Neural crest cell (in vitro differentiated cells): ENCODE measurements at regions not wholly inside any gene's neighbourhood (a gene's known extent, or its start where the extent isn't known, plus 50 kb on each side); places are given as distances from the start of the nearest gene placed in this dataset.

Experiments used
- DNase-seq: peaks from one replicate; pipeline ENCODE4 v3.0.0; 2021; ENCODE audit warnings: low read depth, mixed read lengths, low spot score
- H3K27ac Mint-ChIP-seq: one replicate; pipeline ENCODE4 v1.8.0; 2021; ENCODE audit warnings: mild to moderate bottlenecking, mixed read lengths; ENCODE audit not compliant: unreplicated experiment
- H3K27me3 Mint-ChIP-seq: 2 replicates; pipeline ENCODE4 v1.8.0; 2021; ENCODE audit warnings: low read depth, mild to moderate bottlenecking, mixed read lengths
- H3K36me3 Mint-ChIP-seq: 2 replicates; pipeline ENCODE4 v1.8.0; 2021; ENCODE audit warnings: low read depth, mild to moderate bottlenecking, mixed read lengths
- H3K4me1 Mint-ChIP-seq: 2 replicates; pipeline ENCODE4 v1.8.0; 2021; ENCODE audit warnings: mixed read lengths
- H3K4me3 Mint-ChIP-seq: one replicate; pipeline ENCODE4 v1.8.0; 2021; ENCODE audit warnings: mild to moderate bottlenecking, mixed read lengths
- H3K9me3 Mint-ChIP-seq: 2 replicates; pipeline ENCODE4 v1.8.0; 2021; ENCODE audit warnings: mixed read lengths
- TF ChIP-seq, protein P1 (sequence below): fragments of 200-600 bp; sonication (generic); conservative IDR thresholded peaks from 2 replicates; pipeline ENCODE4 v1.5.0; 2021; ENCODE audit warnings: antibody characterized with exemption, mild to moderate bottlenecking

DNA sequence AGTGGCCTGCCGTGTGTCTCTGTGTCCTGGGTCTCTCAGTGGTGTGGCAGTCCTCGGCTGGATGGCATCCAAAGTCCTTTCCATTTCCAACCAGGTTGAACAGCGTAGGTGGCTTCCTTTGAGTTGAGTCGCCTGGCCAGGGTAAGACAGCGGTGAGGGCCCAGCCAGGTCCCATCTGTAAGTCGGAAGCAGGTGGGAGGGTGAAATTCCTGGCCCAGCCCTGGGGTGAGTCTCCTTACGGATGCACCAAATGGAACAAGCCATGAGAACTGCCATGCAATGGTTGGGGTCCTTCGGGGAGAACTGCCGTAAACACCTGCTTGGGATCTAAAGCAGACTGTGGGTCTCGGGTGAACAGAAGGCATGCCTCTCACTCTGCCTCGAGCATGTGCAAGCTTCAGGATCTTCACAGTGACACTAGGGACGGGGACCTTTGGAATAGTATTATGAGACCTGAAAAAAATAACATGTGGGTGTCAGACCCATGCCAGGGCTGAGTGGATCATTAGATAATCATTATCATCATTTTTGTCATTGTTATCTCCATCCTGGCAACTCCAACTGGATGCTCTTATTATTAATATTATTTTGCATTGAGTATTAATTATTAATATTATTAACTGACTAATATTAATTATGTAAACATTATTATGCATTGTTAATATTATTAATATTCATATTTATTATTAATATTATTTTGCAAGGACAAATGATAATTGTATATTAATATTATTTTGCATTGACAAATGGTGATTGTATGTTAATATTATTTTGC is 57.7 kb upstream of the LINC01488 start:
- Mint-ChIP-seq H3K27me3 (no peaks in the 10 kb centered on the region), H3K4me3 (no peak overlapping the region)

DNA sequence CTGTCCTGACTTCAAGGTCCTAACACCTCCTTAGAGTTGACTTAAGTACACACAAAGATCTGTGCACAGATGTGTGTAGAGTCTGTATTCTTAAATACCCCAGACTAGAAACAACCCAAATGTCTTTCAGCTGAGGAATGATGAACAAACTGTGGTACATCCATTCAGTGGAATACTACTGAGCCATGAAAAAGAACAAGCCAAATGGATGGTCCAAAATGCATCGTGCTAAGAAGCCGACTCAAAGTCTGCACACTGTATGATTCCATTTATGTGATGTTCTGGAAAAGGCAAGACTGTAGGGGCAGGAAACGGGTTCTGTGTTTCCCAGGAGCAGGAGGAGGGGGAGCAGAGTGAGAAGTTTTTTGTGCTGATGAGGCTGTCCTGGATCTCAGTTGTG is 56.7 kb upstream of the LINC01488 start:
- TF ChIP-seq, protein P1, sequence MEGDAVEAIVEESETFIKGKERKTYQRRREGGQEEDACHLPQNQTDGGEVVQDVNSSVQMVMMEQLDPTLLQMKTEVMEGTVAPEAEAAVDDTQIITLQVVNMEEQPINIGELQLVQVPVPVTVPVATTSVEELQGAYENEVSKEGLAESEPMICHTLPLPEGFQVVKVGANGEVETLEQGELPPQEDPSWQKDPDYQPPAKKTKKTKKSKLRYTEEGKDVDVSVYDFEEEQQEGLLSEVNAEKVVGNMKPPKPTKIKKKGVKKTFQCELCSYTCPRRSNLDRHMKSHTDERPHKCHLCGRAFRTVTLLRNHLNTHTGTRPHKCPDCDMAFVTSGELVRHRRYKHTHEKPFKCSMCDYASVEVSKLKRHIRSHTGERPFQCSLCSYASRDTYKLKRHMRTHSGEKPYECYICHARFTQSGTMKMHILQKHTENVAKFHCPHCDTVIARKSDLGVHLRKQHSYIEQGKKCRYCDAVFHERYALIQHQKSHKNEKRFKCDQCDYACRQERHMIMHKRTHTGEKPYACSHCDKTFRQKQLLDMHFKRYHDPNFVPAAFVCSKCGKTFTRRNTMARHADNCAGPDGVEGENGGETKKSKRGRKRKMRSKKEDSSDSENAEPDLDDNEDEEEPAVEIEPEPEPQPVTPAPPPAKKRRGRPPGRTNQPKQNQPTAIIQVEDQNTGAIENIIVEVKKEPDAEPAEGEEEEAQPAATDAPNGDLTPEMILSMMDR, result no peak
- H3K36me3 Mint-ChIP-seq, result peaks cover 10% of the 10 kb centered on the region
- H3K4me3 Mint-ChIP-seq, result no peak overlapping the region
- no peak for DNase-seq
- no peak overlapping the region for H3K27ac Mint-ChIP-seq
- H3K4me1 Mint-ChIP-seq, result peaks cover 10% of the 10 kb centered on the region
- H3K9me3 Mint-ChIP-seq, result peaks cover 7% of the 10 kb centered on the region
- H3K27me3 Mint-ChIP-seq, result no peaks in the 10 kb centered on the region

More for the DNA sequence above, 57.7 kb upstream of the LINC01488 start:
- TF ChIP-seq, protein P1, result no peak
- H3K9me3 Mint-ChIP-seq, result peaks cover 7% of the 10 kb centered on the region
- H3K4me1 Mint-ChIP-seq, result peaks cover 16% of the 10 kb centered on the region
- no peak overlapping the region for H3K27ac Mint-ChIP-seq
- peaks cover 10% of the 10 kb centered on the region for H3K36me3 Mint-ChIP-seq
- no peak for DNase-seq

DNA sequence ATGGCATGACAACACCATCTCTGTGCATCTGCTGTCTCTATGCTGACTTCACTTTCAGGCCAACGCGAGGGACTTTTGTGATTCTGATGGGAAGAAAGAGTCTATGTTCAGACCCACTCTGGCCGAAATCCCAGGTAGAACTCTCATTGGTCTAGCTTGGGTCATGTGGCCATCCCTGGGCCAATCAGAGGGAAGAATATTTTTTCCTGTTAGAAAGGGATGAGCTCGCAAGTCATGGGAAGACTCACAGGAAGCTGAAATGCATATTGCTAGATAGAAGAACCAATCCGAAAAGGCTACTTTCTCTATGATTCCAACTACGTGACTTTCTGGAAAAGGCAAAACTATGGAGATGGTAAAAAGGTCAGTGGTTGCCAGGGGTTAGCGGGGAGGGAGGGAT is 56.0 kb upstream of the LINC01488 start:
- Mint-ChIP-seq H3K36me3 (peaks cover 10% of the 10 kb centered on the region), H3K9me3 (peaks cover 7% of the 10 kb centered on the region), H3K4me1 (peaks cover 10% of the 10 kb centered on the region), H3K27ac (no peak overlapping the region), H3K27me3 (no peaks in the 10 kb centered on the region), H3K4me3 (no peak overlapping the region)
- TF ChIP-seq, protein P1, result no peak
- no peak for DNase-seq

DNA sequence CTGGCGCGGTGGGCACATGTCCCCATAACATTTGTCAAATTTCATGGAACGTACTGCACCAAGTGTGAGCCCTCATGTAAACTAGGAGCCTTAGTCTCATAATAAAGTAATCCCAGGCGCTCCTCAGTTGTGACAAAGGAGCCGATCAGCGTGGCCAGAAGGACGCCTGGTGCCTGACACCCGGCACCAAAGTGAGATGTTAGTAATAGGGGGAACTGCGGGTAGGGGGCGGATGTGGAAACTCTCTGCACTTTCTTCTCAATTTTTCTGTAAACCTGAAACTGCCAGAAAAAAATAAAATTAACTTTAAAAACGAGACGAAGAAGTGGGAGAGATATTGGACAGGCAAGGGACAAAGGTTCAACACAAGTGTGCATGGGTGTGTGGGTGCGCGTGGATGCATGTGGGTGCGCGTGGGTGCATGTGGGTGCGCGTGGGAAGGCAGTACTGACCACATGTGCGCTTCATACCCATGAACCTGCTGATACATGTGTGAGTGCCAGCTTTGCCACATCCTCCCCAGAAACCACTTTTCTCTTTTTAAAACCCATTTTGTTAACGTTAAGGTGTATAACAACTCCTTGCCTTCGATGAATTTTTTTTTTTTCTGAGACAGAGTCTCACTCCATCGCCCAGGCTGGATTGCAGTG is 55.4 kb upstream of the LINC01488 start:
- Mint-ChIP-seq H3K27me3 (no peaks in the 10 kb centered on the region), H3K9me3 (peaks cover 7% of the 10 kb centered on the region), H3K27ac (no peak overlapping the region), H3K4me1 (peaks cover 10% of the 10 kb centered on the region), H3K36me3 (peaks cover 10% of the 10 kb centered on the region), H3K4me3 (no peak overlapping the region)
- DNase-seq, result no peak
- TF ChIP-seq, protein P1, result no peak

DNA sequence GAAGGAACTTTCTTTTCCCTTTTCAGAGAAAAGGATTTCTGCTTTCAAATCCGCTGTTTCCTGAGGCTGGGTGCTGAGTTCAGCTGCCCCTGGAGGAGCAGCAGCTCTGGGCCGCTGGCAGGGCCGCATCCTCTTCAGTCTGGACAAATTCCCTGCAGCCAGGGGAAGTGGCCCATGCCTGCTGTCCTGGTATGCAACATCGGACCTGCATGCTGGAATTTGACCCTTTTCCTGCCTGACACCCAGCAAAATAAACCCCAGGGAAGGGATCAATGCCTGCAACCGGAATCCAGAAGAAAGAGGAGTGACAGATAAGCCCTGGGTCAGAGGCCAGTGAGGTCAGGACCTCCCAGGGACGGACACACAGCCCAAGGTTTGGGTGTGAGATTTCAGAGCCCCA is 54.1 kb upstream of the LINC01488 start:
- Mint-ChIP-seq H3K9me3 (peaks cover 7% of the 10 kb centered on the region), H3K27ac (no peak overlapping the region), H3K4me3 (no peak overlapping the region), H3K27me3 (no peaks in the 10 kb centered on the region), H3K4me1 (peaks cover 11% of the 10 kb centered on the region), H3K36me3 (peaks cover 10% of the 10 kb centered on the region)
- TF ChIP-seq, protein P1, result no peak
- DNase-seq, result no peak
